ENCODE measurements at regions not wholly inside any gene's neighbourhood (a gene's known extent, or its start where the extent isn't known, plus 50 kb on each side); places are given as distances from the start of the nearest gene placed in this dataset.

DNA sequence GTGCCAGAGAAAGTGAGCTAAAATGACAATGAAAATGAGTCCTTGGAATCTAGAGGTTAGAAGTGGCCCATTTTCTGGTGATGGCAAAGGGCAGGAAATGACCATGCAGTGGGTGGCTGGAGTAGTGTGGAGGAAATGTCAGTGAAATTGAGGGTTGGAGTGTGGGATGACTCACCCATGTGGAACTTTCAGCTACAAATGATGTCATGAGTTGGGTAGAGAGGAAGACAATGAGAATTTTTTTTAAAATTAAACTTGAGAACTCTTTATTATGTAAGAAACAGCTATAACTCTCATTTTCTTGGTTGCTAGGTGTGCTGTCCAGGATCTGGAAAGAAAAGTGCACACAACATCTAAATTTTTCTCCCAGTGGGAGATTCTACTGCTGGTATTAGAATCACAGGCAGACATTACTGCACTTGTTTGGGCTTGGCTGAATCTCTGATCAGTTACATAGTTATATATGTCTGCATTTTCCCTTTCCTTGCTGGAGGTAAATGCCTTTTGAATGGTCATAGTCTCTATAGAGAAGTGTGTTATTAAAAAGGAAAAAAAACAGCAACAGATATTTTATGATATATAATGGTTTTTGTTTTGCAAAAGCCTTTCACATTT lies 56.8 kb upstream of the GNG12 start:
- no peak for TF ChIP-seq ZNF232 (CRISPR knock-in tag; IDR thresholded peaks at IDR 0.05)
- TF ChIP-seq, protein P1, sequence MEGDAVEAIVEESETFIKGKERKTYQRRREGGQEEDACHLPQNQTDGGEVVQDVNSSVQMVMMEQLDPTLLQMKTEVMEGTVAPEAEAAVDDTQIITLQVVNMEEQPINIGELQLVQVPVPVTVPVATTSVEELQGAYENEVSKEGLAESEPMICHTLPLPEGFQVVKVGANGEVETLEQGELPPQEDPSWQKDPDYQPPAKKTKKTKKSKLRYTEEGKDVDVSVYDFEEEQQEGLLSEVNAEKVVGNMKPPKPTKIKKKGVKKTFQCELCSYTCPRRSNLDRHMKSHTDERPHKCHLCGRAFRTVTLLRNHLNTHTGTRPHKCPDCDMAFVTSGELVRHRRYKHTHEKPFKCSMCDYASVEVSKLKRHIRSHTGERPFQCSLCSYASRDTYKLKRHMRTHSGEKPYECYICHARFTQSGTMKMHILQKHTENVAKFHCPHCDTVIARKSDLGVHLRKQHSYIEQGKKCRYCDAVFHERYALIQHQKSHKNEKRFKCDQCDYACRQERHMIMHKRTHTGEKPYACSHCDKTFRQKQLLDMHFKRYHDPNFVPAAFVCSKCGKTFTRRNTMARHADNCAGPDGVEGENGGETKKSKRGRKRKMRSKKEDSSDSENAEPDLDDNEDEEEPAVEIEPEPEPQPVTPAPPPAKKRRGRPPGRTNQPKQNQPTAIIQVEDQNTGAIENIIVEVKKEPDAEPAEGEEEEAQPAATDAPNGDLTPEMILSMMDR (IDR thresholded peaks at IDR 0.05), result no peak
- TF ChIP-seq, protein P2, sequence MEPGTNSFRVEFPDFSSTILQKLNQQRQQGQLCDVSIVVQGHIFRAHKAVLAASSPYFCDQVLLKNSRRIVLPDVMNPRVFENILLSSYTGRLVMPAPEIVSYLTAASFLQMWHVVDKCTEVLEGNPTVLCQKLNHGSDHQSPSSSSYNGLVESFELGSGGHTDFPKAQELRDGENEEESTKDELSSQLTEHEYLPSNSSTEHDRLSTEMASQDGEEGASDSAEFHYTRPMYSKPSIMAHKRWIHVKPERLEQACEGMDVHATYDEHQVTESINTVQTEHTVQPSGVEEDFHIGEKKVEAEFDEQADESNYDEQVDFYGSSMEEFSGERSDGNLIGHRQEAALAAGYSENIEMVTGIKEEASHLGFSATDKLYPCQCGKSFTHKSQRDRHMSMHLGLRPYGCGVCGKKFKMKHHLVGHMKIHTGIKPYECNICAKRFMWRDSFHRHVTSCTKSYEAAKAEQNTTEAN (CRISPR knock-in tag; IDR thresholded peaks at IDR 0.05), result no peak
- TF ChIP-seq OVOL2 (CRISPR knock-in tag; IDR thresholded peaks at IDR 0.05; ENCODE audit: borderline replicate concordance), result no peak
- TF ChIP-seq, protein P3, sequence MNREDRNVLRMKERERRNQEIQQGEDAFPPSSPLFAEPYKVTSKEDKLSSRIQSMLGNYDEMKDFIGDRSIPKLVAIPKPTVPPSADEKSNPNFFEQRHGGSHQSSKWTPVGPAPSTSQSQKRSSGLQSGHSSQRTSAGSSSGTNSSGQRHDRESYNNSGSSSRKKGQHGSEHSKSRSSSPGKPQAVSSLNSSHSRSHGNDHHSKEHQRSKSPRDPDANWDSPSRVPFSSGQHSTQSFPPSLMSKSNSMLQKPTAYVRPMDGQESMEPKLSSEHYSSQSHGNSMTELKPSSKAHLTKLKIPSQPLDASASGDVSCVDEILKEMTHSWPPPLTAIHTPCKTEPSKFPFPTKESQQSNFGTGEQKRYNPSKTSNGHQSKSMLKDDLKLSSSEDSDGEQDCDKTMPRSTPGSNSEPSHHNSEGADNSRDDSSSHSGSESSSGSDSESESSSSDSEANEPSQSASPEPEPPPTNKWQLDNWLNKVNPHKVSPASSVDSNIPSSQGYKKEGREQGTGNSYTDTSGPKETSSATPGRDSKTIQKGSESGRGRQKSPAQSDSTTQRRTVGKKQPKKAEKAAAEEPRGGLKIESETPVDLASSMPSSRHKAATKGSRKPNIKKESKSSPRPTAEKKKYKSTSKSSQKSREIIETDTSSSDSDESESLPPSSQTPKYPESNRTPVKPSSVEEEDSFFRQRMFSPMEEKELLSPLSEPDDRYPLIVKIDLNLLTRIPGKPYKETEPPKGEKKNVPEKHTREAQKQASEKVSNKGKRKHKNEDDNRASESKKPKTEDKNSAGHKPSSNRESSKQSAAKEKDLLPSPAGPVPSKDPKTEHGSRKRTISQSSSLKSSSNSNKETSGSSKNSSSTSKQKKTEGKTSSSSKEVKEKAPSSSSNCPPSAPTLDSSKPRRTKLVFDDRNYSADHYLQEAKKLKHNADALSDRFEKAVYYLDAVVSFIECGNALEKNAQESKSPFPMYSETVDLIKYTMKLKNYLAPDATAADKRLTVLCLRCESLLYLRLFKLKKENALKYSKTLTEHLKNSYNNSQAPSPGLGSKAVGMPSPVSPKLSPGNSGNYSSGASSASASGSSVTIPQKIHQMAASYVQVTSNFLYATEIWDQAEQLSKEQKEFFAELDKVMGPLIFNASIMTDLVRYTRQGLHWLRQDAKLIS (CRISPR knock-in tag; IDR thresholded peaks at IDR 0.05; ENCODE audit: borderline replicate concordance), result no peak
- TF ChIP-seq, protein P4, sequence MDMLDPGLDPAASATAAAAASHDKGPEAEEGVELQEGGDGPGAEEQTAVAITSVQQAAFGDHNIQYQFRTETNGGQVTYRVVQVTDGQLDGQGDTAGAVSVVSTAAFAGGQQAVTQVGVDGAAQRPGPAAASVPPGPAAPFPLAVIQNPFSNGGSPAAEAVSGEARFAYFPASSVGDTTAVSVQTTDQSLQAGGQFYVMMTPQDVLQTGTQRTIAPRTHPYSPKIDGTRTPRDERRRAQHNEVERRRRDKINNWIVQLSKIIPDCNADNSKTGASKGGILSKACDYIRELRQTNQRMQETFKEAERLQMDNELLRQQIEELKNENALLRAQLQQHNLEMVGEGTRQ (CRISPR knock-in tag; IDR thresholded peaks at IDR 0.05), result no peak
- no peak for TF ChIP-seq CREB1 (CRISPR knock-in tag; IDR thresholded peaks at IDR 0.05)
- TF ChIP-seq, protein P5, sequence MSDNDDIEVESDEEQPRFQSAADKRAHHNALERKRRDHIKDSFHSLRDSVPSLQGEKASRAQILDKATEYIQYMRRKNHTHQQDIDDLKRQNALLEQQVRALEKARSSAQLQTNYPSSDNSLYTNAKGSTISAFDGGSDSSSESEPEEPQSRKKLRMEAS (CRISPR knock-in tag; IDR thresholded peaks at IDR 0.05), result no peak
- TF ChIP-seq, protein P6, sequence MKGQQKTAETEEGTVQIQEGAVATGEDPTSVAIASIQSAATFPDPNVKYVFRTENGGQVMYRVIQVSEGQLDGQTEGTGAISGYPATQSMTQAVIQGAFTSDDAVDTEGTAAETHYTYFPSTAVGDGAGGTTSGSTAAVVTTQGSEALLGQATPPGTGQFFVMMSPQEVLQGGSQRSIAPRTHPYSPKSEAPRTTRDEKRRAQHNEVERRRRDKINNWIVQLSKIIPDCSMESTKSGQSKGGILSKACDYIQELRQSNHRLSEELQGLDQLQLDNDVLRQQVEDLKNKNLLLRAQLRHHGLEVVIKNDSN (CRISPR knock-in tag; IDR thresholded peaks at IDR 0.05), result no peak
- TF ChIP-seq, protein P7, sequence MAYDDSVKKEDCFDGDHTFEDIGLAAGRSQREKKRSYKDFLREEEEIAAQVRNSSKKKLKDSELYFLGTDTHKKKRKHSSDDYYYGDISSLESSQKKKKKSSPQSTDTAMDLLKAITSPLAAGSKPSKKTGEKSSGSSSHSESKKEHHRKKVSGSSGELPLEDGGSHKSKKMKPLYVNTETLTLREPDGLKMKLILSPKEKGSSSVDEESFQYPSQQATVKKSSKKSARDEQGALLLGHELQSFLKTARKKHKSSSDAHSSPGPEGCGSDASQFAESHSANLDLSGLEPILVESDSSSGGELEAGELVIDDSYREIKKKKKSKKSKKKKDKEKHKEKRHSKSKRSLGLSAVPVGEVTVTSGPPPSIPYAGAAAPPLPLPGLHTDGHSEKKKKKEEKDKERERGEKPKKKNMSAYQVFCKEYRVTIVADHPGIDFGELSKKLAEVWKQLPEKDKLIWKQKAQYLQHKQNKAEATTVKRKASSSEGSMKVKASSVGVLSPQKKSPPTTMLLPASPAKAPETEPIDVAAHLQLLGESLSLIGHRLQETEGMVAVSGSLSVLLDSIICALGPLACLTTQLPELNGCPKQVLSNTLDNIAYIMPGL (CRISPR knock-in tag; IDR thresholded peaks at IDR 0.05), result no peak

All from WTC11 (cell line).